ENCODE measurements at regions not wholly inside any gene's neighbourhood (a gene's known extent, or its start where the extent isn't known, plus 50 kb on each side); places are given as distances from the start of the nearest gene placed in this dataset.
A peak's percentile ranks its signal among the peaks of the same experiment; 100 is the strongest.

DNA sequence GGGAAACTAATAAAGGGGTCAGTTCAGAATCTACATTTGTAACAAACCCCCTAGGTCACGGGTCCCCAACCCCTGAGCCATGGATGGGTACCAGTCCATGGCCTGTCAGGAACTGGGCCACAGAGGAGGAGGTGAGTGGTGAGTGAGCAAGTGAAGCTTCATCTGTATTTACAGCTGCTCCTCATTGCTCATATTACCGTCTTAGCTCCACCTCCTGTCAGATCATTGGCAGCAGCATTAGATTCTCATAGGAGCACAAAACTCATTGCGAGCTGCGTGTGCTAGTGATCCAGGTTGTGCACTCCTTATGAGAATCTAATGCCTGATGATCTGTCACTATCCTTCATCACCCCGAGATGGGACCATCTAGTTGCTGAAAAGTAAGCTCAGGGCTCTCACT is 88.4 kb upstream of the MPP7 start:
- no peaks in the 10 kb centered on the region for H3K36me3 Mint-ChIP-seq (ENCODE audit: insufficient read depth, unreplicated experiment)
- no peak overlapping the region for H3K4me3 Mint-ChIP-seq (ENCODE audit: unreplicated experiment)
- no peaks in the 10 kb centered on the region for H3K9me3 Mint-ChIP-seq (ENCODE audit: unreplicated experiment)
- Histone ChIP-seq H3K27me3 (replicated peaks; ENCODE audit: control insufficient read depth, insufficient read depth, low read length) (no peaks in the 10 kb centered on the region), H3K4me1 (no peaks in the 10 kb centered on the region; the same call in 1 of the 2 replicates), H3K36me3 (ENCODE audit: control insufficient read depth, insufficient read depth, low read length) (no peaks in the 10 kb centered on the region), H3K4me3 (ENCODE audit: low read depth, low read length) (no peak overlapping the region), H3K9me3 (no peaks in the 10 kb centered on the region)
- TF ChIP-seq, protein P1, sequence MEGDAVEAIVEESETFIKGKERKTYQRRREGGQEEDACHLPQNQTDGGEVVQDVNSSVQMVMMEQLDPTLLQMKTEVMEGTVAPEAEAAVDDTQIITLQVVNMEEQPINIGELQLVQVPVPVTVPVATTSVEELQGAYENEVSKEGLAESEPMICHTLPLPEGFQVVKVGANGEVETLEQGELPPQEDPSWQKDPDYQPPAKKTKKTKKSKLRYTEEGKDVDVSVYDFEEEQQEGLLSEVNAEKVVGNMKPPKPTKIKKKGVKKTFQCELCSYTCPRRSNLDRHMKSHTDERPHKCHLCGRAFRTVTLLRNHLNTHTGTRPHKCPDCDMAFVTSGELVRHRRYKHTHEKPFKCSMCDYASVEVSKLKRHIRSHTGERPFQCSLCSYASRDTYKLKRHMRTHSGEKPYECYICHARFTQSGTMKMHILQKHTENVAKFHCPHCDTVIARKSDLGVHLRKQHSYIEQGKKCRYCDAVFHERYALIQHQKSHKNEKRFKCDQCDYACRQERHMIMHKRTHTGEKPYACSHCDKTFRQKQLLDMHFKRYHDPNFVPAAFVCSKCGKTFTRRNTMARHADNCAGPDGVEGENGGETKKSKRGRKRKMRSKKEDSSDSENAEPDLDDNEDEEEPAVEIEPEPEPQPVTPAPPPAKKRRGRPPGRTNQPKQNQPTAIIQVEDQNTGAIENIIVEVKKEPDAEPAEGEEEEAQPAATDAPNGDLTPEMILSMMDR (IDR thresholded peaks at IDR 0.05; ENCODE audit: insufficient read depth in 1 of 2, low read depth in 1 of 2, low read length in 1 of 2, severe bottlenecking in 1 of 2, unreplicated experiment in 1 of 2), result no peak
- no peaks in the 10 kb centered on the region for H3K27me3 Mint-ChIP-seq (ENCODE audit: insufficient read depth, unreplicated experiment)
- no peak overlapping the region for H3K27ac Mint-ChIP-seq (ENCODE audit: unreplicated experiment)
- CTCF ChIA-PET, result interaction anchor here (1.1 kb wide), 1 partner anchor 140 kb away, joined by 3 read pairs; no protein-coding TSS in a partner anchor
- BruUV-seq (replicated peaks), result no TSS peak
- peaks cover 18% of the 10 kb centered on the region for H3K4me1 Mint-ChIP-seq (ENCODE audit: low read depth, unreplicated experiment)
- POLR2A ChIA-PET, result no interaction called here
- peak in 1 of 2 experiments; percentile 15 for DNase-seq
- intact Hi-C loops (cut with micrococcal nuclease; ENCODE audit: unreplicated experiment), result loop anchor here (5.0 kb wide), 1 partner anchor 834 kb away; no protein-coding TSS in a partner anchor

DNA sequence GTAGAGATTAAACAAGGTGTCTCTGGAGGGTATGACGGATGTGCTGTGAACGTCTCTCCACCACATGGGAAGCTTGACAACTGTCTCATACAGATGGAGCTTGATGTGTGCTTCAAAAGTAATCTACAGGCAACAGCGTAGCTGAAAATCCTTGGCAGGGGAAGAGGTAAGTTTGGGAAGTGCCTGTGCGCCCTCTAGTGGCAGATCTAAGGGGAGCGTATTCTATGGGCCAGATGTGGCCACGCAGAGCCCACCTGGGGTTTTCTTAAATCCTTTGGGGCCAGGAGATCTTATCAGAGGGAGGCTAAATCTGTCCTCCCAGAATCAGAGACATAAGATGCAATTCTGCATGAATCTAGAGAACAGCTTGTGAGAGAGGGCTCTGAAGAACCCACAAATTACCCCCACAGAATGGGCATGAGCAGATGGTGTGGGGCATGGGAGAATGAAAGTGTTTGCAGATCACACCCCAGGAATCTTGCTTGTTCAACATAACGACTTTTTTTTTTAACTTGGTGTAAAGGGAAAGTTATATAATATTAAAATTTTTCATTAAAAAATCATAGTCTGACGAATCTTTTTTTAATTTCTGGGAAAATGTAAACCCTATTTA is 91.2 kb upstream of the MPP7 start:
- peaks cover 8% of the 10 kb centered on the region for H3K4me1 Mint-ChIP-seq (ENCODE audit: low read depth, unreplicated experiment)
- H3K9me3 Mint-ChIP-seq (ENCODE audit: unreplicated experiment), result no peaks in the 10 kb centered on the region
- CTCF ChIA-PET, result interaction anchor here (0.5 to 2.1 kb wide), 25 partner anchors 9 to 1024 kb away, joined by 3 to 46 read pairs (median 4); partner anchors contain the start of gene MPP7
- DNase-seq, result peak; percentile 79 to 82
- Histone ChIP-seq H3K27me3 (replicated peaks; ENCODE audit: control insufficient read depth, insufficient read depth, low read length) (no peaks in the 10 kb centered on the region), H3K9me3 (no peaks in the 10 kb centered on the region), H3K4me1 (no peaks in the 10 kb centered on the region), H3K4me3 (ENCODE audit: low read depth, low read length) (no peak overlapping the region), H3K36me3 (ENCODE audit: control insufficient read depth, insufficient read depth, low read length) (no peaks in the 10 kb centered on the region)
- no peaks in the 10 kb centered on the region for H3K36me3 Mint-ChIP-seq (ENCODE audit: insufficient read depth, unreplicated experiment)
- BruUV-seq (replicated peaks), result no TSS peak
- no peak overlapping the region for H3K4me3 Mint-ChIP-seq (ENCODE audit: unreplicated experiment)
- H3K27me3 Mint-ChIP-seq (ENCODE audit: insufficient read depth, unreplicated experiment), result no peaks in the 10 kb centered on the region
- TF ChIP-seq, protein P1 (IDR thresholded peaks at IDR 0.05; ENCODE audit: insufficient read depth in 1 of 2, low read depth in 1 of 2, low read length in 1 of 2, severe bottlenecking in 1 of 2, unreplicated experiment in 1 of 2), result peak; percentile 99
- POLR2A ChIA-PET, result interaction anchor here (1.3 kb wide), 1 partner anchor 91 kb away, joined by 10 read pairs; the partner anchor contains the start of gene MPP7
- no peak overlapping the region for H3K27ac Mint-ChIP-seq (ENCODE audit: unreplicated experiment)
- intact Hi-C loops (cut with micrococcal nuclease; ENCODE audit: unreplicated experiment), result loop anchor here (1.0 to 5.0 kb wide), 3 partner anchors 144 to 837 kb away; no protein-coding TSS in a partner anchor

DNA sequence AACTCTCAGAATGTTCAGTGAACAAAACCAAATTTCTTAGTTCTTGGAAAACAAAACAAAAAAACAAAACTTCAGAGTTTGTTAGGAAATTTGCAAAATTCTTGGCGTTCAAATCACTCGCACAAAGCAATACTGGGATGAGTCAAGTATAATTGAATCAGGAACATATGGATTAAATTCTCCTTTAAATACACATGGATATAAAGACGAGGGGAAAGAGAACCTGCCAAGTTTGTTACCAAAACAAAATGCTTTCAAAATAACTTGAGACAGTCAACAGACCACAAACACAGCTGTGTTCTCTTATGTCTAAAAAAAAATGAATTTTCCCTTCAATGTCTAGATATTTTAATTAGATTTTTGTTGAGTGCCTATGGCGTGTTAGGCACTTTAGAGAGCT is 93.5 kb upstream of the MPP7 start:
- Mint-ChIP-seq H3K36me3 (ENCODE audit: insufficient read depth, unreplicated experiment) (no peaks in the 10 kb centered on the region), H3K27me3 (ENCODE audit: insufficient read depth, unreplicated experiment) (no peaks in the 10 kb centered on the region), H3K4me1 (ENCODE audit: low read depth, unreplicated experiment) (peaks cover 8% of the 10 kb centered on the region), H3K9me3 (ENCODE audit: unreplicated experiment) (no peaks in the 10 kb centered on the region), H3K27ac (ENCODE audit: unreplicated experiment) (no peak overlapping the region), H3K4me3 (ENCODE audit: unreplicated experiment) (no peak overlapping the region)
- H3K4me3 ChIP-seq (ENCODE audit: low read depth, low read length), result no peak overlapping the region
- intact Hi-C loops (cut with micrococcal nuclease; ENCODE audit: unreplicated experiment), result no loop called here
- no peaks in the 10 kb centered on the region for H3K27me3 ChIP-seq (replicated peaks; ENCODE audit: control insufficient read depth, insufficient read depth, low read length)
- H3K36me3 ChIP-seq (ENCODE audit: control insufficient read depth, insufficient read depth, low read length), result no peaks in the 10 kb centered on the region
- ChIA-PET POLR2A (no interaction called here), CTCF (interaction anchor here (0.7 kb wide), 1 partner anchor 94 kb away, joined by 3 read pairs; no protein-coding TSS in a partner anchor)
- no peak for DNase-seq
- H3K9me3 ChIP-seq, result no peaks in the 10 kb centered on the region
- TF ChIP-seq, protein P1 (IDR thresholded peaks at IDR 0.05; ENCODE audit: insufficient read depth in 1 of 2, low read depth in 1 of 2, low read length in 1 of 2, severe bottlenecking in 1 of 2, unreplicated experiment in 1 of 2), result no peak
- no TSS peak for BruUV-seq (replicated peaks)
- no peaks in the 10 kb centered on the region for H3K4me1 ChIP-seq

All from Caco-2 (cell line).